ENCODE measurements at regions not wholly inside any gene's neighbourhood (a gene's known extent, or its start where the extent isn't known, plus 50 kb on each side); places are given as distances from the start of the nearest gene placed in this dataset.
A peak's percentile ranks its signal among the peaks of the same experiment; 100 is the strongest.
"Not testable (repeated sequence)": the region's sequence is repeated elsewhere in the genome, so short reads cannot be mapped to it uniquely, and the experiment has no call there.

- no peak for DNase-seq (ENCODE audit: low spot score)
Measured at GRCh38 chr10:133020193-133020817, 67.4 kb upstream of the ADGRA1 start.

DNA sequence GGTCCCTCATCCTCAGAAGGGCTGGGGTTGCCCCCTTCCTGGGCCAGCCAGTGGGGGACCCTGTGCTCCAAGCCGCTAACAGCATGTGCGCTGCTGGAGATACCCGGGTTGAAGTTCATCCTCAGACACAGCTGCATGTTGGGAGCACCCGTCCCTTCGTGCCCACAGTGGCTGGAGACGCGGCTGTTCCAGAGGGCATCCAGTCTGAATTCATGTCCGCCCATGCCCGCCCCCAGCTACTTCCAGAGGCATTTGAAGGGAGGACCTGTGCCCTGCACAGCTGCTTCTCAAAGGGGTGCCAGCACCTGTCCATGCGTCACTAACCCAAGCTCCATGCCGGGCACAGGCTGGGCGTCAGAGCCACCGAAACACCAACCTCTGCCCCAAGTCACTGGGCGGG is 68.1 kb upstream of the ADGRA1 start:
- no peak for DNase-seq (ENCODE audit: low spot score)

DNA sequence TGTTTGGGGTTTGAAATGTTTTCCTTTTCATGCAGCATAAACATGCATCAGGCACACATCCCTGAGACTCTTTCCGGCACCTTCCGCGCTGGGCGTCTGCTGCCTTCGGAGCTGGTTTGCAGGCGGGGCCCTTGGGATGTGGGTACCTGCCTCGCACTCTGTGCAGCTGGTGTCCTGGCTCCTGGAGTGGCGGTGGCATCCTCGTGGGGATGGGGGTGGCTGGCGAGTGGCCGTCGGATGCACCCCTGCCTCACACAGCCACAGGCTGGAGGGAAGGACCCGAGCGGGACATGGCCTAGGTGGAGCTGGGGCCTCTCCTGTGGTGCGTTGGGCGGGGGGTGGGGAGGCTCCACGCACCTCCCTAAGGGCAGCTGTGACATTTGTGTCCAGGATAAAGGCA is 68.5 kb upstream of the ADGRA1 start:
- DNase-seq (ENCODE audit: low spot score): no peak

DNA sequence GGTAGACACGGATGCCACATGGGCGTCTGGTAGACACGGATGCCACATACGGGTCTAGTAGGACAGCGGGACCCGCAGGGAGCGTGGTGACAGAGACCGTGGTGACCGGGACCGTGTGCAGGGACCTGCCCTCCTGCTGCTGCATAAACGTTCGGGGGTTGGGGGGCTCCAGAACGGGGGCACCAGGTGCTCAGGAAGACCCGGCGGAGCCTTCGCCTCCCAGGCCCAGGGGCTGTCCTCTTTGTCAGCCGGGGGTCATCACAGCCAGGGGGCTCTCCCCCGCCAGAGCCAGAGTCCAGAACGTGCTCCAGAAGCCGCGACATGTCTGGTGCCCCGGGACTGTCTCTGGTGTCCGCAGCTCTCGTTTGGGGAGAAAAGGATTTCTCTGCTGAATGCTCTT is 69.2 kb upstream of the ADGRA1 start:
- DNase-seq (ENCODE audit: low spot score): no peak

DNA sequence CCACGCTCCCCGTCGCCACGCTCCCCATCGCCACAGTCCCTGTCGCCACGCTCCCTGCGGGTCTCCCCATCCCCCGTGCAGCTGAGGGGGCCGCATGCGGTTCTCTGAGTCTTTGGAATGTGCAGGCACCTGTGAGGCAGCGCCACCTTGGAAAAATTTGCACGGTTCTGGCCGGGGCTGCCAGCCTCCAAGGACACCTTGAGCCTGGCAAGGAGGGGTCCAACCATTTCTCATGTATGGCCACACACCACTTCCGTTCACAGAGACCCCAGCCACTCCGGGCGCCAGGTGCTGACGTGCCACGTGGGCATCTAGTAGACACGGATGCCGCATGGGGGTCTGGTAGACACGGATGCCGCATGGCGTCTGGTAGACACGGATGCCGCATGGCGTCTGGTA is 70.5 kb upstream of the ADGRA1 start:
- DNase-seq (ENCODE audit: low spot score): no peak

- DNase-seq (ENCODE audit: low spot score): no peak
Measured at GRCh38 chr10:133016493-133017202, 71.1 kb upstream of the ADGRA1 start.

DNA sequence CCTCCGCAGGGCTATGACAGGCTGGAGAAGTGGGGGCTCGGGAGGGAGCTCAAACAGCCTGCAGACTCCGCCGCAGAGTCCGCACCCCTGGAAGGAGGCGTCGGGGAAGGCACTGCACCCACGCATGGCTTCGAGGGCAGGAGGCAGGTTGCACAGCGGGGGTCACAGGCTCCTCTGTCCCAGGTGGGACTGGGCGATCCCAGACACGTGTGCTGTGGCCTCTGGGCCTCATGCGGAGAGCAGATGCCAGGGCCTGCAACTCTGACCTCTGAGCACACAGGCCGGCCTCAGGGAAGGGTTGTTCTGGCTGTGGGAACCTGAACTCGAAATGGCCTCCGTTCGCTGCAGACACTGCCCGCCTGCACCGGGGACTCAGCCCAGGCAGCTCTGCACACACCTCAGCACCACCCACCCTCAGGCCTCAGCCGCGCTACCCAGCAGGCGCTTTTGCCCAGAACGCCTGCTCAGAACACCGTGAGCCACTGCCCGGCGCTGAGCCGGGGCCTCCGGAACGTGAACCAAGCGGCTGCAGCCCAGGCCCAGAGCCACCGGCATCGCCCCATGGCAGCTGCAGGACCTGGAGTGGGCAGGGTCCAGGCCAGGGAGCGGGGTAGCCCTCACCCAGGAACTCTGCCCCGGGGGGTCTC is 71.8 kb upstream of the ADGRA1 start:
- no peak for DNase-seq (ENCODE audit: low spot score)

GRCh38 chr10:133015321-133015720 is 72.4 kb upstream of the ADGRA1 start:
- DNase-seq (ENCODE audit: low spot score): no peak

DNA sequence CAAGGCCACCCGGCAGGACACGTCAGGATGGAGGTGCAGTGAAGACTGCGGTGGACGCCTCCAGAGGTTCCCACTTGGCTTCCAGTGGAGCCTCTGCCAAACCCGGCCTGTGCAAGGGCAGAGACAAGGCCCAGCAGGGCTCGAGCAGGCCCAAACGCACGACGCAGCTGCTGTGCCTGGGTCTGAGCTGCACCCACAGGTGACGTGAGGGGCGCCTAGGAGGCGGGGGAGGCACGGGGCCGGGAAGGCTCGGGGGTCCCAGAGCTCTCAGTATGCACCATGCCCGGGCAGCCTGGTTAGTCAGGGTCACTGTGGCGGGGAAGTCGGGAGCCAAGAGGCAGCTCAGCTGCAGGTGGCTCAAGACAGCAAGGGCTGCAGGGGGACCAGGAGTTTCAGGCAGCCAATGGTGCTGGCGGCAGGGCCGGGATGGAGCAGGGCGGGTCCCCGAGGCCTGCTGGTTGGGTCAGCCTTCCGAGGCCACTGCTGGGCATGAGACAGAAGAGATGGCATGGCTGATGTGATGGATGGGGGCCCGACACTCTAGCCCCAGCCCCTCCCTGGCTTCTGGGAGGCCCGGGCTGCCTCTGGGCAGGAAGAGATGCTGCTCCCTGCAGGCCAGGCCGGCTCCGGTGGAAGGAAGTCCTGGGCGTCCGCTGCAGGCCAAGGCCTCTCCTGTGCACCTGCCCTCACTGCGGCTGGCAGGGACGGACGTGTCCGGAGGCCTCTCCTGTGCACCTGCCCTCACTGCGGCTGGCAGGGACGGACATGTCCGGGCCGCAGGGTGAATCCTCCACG is 72.2 kb upstream of the CFAP46 start:
- DNase-seq (ENCODE audit: low spot score): no peak

GRCh38 chr10:133013463-133013862 is 71.1 kb upstream of the CFAP46 start:
- DNase-seq (ENCODE audit: low spot score): no peak

- no peak for DNase-seq (ENCODE audit: low spot score)
Measured at GRCh38 chr10:133012573-133013359, 70.4 kb upstream of the CFAP46 start.

DNA sequence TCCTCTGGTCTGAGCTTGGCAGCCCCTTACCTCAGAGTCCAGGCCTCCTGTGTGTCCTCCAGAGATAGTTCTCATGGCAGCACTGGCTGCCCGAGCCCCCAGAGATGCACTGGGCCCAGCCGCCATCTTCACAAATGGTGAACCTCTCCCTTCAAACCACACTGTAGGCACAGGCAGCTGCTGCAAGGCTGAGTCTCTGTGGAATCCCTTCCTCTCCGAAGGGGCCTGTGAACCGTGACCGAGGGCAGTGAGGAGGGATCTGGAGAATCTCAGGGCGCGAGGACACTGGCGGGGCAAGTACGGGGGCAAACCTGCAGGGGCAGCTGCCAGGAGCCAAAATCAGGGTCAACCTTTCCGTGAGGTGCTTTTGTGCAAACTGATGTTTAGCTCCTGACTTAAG is 69.5 kb upstream of the CFAP46 start:
- DNase-seq (ENCODE audit: low spot score): no peak

DNA sequence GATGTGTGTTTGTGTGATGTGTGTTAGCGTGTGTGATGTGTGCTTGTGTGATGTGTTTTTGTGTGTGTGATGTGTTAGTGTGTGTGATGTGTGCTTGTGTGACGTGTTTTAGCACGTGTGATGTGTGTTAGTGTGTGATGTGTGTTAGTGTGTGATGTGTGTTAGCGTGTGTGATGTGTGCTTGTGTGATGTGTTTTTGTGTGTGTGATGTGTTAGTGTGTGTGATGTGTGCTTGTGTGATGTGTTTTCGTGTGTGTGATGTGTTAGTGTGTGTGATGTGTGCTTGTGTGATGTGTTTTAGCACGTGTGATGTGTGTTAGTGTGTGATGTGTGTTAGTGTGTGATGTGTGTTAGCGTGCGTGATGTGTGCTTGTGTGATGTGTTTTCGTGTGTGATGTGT is 69.0 kb upstream of the CFAP46 start:
- not testable (repeated sequence) for DNase-seq (ENCODE audit: low spot score)

DNA sequence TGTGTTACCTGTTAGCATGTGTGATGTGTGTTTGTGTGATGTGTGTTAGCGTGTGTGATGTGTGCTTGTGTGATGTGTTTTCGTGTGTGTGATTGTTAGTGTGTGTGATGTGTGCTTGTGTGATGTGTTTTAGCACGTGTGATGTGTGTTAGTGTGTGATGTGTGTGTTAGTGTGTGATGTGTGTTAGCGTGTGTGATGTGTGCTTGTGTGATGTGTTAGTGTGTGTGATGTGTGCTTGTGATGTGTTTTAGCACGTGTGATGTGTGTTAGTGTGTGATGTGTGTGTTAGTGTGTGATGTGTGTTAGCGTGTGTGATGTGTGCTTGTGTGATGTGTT is 68.4 kb upstream of the CFAP46 start:
- DNase-seq (ENCODE audit: low spot score): not testable (repeated sequence)

- no peak for DNase-seq (ENCODE audit: low spot score)
Measured at GRCh38 chr10:133010095-133010842, 67.9 kb upstream of the CFAP46 start.

- peak; percentile 80 for DNase-seq (ENCODE audit: low spot score)
Measured at GRCh38 chr10:133009218-133009950, 67.0 kb upstream of the CFAP46 start.

DNA sequence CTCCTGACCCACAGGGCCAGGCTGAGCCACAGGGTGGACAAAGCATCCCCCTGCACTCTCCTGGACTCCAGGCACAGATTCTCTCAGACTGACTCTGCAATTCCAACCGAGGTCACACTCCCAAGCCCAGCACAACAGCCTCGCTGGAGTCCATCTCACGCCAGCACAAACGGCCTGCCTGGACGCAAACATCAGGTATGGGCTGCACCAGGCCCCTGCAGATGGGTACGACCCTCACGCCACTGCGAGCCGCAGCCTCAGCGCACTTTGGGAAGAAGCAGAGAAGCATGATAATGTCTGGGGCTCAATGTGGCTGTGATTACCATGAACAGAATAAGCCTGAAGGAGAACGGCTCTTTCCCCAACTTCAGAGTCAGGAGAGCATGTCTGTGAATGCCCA is 66.4 kb upstream of the CFAP46 start:
- no peak for DNase-seq (ENCODE audit: low spot score)

- DNase-seq (ENCODE audit: low spot score): no peak
Measured at GRCh38 chr10:133008196-133008595, 65.8 kb upstream of the CFAP46 start.

DNA sequence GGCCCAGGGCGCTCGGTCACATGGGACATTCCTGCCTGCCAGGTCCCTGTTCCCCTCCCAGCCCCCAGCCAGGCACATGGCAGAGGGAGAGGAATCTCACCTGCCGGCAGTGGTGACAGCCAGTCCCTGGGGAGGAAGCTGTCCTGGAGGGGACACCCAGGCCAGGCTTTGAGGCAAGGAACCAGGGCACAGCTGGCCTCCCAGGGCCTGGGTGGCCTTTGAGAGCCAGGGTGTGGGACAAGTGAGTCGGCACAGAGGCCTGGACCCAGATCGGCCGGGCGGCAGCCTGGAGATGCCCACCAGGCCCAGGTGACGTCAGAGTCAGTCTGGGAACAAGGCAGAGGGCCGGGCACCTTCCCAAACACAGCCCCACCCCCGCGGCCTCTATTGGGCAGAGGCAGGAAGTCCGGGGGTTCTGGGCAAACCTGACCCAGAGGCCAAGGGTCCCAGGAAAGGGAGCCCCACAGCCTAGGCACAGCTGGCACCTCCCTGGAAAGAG is 65.0 kb upstream of the CFAP46 start:
- DNase-seq (ENCODE audit: low spot score): no peak

GRCh38 chr10:133006806-133007205 is 64.4 kb upstream of the CFAP46 start:
- no peak for DNase-seq (ENCODE audit: low spot score)

All from AG20443 (cell line).